Amygdala (tissue), 56 donors: ENCODE measurements at regions not wholly inside any gene's neighbourhood (a gene's known extent, or its start where the extent isn't known, plus 50 kb on each side); places are given as distances from the start of the nearest gene placed in this dataset.
"Not testable (repeated sequence)": the region's sequence is repeated elsewhere in the genome, so short reads cannot be mapped to it uniquely, and the experiment has no call there.

Experiments used
- DNase-seq, 56 donors: peaks; one replicate each; lab custom pipeline; 2025; lab: John Stamatoyannopoulos, UW

- DNase-seq = no peak
These were observed 299.4 kb upstream of the VSTM2A start for GRCh38 chr7:54242776-54243175.

GRCh38 chr7:54245020-54245419, 297.2 kb upstream of the VSTM2A start:
- DNase-seq = no peak

DNA sequence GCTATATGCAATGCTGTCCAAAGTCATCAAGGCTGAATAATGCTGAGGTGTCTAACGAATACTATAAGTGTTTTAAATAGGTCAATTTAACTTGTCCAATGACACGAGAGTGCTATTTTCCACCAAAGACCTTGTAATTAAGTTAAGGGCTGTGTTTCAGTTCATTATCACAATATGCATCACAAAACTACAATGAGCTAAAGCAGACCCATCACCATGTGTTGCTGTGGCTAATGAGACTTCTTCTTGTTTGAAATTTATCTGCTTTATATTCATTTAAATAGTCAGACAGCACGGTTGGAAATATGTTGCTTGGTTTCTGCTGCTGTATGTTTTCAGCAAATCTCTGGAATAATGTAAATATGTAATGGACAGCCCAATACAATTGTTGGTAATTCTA, 292.5 kb upstream of the VSTM2A start:
- no peak for DNase-seq

GRCh38 chr7:54252256-54253035, 289.7 kb upstream of the VSTM2A start:
- no peak for DNase-seq

GRCh38 chr7:54253036-54253373, 289.2 kb upstream of the VSTM2A start:
- DNase-seq = no peak

DNA sequence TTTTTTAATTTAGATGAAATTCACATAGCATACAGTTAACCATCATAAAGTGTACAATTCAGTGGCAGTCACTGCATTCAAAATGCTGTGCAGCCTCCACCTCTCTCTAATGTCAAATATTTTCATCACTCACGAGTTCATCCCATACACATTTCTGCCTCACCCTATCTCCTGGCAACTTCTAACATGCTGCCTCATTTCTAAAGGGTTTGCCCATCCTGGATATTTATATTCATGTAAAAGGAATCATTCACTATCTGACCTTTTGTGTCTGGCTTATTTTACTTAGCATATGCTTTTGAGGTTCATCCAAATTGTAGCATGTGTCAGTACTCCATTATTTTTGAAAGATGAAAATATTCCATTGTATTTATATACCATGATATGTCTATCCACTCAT, 286.9 kb upstream of the VSTM2A start:
- DNase-seq = no peak

DNA sequence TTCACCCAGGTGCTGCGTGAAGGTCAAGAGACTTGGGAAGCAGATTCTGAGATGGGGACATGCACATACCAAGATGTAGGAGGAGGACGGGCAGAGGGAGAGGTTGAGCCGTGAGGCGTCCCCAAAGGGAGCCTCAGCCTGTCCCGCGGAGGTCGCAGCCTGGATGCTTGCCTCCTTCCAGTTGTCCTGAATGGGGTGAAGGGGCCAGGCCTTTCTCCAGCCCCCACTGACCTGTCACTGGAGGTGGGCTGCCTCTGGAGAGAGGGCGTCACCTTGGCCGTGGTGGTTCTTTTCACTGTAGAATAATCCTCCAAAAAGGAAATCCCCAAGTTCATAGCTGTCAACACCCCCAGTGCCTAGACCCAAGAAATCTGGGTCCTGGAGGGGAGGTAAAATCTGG, 283.0 kb upstream of the VSTM2A start:
- no peak for DNase-seq

- no peak for DNase-seq
These were observed 281.2 kb upstream of the VSTM2A start for GRCh38 chr7:54260941-54261371.

GRCh38 chr7:54278847-54279246, 263.3 kb upstream of the VSTM2A start:
- DNase-seq = no peak

GRCh38 chr7:54292171-54292925, 249.8 kb upstream of the VSTM2A start:
- no peak for DNase-seq

- DNase-seq = no peak
These were observed 242.7 kb upstream of the VSTM2A start for GRCh38 chr7:54299426-54299825.

DNA sequence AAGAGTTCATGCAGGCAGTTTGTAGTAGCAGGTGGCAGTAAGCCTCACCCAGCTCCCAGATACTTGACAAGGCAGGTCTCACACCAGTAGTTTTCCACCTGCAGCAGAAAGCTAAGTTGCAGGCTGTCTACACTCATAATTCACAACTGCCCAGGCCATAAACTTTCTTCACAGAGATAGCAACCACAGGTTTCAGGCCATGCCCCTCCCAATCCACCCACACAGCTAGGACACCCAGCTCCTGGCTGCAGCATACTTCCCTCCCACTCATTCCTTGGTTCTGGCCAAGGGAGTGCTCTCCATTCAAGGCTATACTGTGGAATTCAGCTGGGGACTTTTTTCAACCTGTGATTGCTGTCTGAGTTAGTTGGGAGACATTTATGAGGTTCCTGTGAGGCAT, 226.2 kb upstream of the VSTM2A start:
- DNase-seq = not testable (repeated sequence)

GRCh38 chr7:54326592-54327167, 215.5 kb upstream of the VSTM2A start:
- DNase-seq = no peak

GRCh38 chr7:54330216-54330800, 211.9 kb upstream of the VSTM2A start:
- peak in 18 of 56 donors; percentile 3 to 51 (median 18) for DNase-seq

GRCh38 chr7:54331311-54331710, 210.9 kb upstream of the VSTM2A start:
- DNase-seq = no peak

- DNase-seq = no peak
These were observed 209.9 kb upstream of the VSTM2A start for GRCh38 chr7:54332301-54332700.

DNA sequence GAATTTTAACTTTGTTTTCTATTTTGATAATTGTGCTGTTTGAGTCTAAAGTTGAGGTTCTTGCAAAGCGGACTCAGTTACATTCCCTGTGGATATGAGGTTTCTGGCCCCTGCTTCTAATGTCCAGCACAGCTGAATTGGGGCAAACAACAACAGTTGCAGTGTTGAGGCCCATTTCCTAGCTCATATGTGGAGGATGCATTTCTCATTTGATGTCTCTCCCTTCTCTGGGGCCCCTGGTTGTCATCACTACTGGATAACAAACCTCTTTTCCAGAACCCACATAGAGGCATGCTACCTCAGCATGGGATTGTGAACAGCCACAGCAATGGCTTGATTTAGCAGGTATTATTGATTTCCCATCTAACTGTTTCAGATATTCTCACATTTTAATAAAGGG, 208.2 kb upstream of the VSTM2A start:
- DNase-seq = no peak

DNA sequence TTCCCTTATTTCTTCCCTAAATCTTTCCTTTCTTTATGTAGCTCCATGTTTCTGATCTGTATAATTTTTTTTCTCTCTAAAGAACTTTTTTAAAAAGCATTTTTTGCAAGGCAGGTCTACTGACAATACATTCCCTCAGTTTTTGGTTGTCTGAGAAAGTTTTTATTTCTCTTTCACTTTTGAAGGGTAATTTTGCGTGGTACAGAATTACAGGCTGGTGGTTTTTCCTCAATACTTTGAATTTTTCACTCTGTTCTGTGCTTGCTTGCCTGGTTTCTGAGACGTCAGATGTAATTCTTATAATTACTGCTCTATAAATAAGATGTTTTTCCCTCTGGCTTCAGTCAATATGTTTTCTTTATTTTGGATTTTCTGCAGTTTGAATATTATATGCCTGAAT, 205.4 kb upstream of the VSTM2A start:
- no peak for DNase-seq

- DNase-seq = no peak
These were observed 204.7 kb upstream of the VSTM2A start for GRCh38 chr7:54337466-54337865.

DNA sequence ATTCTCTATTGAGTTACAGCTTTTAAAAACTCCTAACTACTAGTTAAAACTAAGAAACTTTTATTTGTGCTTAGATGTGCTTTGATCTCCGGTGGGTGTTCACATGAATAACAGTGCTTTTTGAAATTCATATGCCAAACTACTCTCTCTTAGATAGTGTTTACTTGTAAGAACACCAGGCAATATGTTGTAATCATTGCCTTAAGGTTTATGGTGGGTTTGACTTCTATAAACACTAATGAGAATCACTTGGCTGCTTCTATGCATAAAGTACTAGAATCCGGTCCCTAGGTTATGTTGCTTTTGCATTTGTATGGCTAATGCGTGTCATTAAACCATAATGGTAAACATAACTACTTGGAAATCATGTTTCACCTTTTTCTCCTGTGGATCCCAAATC, 203.9 kb upstream of the VSTM2A start:
- no peak for DNase-seq

DNA sequence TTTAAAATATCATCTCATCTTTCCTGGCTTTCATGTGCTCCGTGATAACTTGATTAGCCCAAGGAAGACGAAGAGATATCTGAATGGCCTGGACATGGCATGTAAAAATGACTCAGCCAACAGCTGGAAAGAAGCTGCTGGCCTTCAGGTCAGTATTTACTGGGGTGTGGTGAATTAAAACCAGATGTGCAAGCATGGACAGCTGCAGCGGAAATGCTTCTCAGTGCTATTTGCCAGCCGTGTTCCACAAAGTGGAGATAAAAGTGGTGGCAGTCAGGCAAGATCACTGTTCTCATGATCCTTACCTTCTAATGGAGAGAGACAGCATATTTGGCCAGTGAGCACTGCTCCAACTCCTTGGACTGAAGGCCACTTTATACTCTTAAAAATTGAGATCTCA, 203.1 kb upstream of the VSTM2A start:
- no peak for DNase-seq
